ENCODE measurements at regions not wholly inside any gene's neighbourhood (a gene's known extent, or its start where the extent isn't known, plus 50 kb on each side); places are given as distances from the start of the nearest gene placed in this dataset.

DNA sequence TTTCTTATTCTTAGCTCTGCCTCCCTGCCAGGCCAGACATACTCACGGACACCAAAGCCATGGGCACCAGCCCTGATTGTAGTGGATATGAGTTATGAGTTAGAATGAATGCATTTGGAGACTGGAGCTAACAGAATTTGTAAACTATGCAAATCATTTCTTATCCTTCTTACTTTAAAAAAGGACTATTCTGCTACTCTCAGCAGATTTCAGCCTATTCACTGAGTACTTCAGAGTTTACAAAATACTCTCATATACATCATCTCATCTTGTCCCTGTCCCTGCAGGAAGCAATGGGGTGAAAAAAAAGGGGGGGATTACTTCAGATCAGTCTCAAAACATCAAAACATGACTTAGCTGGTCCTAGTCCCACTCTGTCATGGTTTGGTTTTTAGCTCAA lies 541.4 kb upstream of the PLXNA2 start:
- DNase-seq (ENCODE audit: low read depth), result no peak

DNA sequence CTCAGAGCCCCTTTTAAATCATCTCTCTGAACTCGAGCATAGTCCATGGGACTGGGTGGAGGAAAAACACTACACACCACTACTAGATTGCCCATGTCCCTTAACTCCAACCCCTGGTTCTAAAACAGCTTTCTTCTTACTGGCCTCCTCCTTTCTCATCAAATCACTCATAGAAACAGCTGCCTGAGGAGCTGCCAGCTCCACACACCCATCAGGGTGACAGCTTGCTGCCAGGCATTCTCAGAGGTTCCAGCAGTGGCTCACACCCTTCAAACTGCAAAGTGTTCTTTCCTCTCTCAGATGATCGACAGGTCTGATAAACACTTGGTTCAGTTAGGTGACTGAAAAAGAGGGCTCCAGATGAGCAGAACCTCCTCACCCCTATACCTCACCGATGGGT lies 543.0 kb upstream of the PLXNA2 start:
- no peak for DNase-seq (ENCODE audit: low read depth)

- no peak for DNase-seq (ENCODE audit: low read depth)
These were observed 543.9 kb upstream of the PLXNA2 start for GRCh38 chr1:208788013-208788540.

- no peak for DNase-seq (ENCODE audit: low read depth)
These were observed 547.3 kb upstream of the PLXNA2 start for GRCh38 chr1:208791456-208791855.

DNA sequence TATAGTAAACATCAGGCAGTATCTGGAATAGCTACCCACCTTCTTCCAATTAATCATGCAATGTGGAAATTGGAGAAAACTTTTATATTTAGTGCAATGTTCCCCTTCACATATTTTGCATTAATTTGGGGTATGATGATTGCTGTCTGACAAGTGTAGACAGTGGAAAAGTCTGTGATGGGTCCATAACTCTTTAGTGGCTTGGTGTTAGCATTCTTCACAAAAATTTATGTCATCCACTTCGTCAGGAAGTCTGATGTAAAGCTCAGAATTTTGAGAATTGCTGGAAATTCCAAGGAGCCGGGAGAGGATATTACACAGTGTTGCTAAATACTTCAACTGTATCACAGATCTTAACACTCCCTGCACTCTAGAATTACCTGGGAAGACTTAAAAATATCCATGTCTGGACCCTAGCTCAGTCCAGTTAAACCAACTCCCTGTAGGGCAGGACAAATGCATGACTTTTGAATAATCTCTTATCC lies 549.7 kb upstream of the PLXNA2 start:
- no peak for DNase-seq (ENCODE audit: low read depth)

DNA sequence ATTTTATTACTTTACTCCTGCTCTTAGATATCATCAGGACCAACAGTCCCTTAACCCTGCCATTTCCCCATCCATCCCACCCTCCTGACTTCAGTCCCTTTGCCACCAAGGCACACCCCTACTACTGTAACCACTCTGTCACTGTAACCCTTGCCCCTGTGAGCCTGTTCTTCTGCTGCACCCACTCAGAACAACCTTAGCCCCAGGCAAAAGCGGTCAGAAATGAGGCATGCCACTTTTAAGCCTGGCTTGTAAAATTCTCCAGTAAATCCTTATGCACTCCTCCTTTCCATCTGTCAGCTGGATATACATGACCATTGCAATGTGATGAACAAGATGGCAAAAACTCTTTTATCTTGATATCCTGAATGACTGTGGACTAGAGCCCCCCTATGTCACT lies 555.0 kb upstream of the PLXNA2 start:
- no peak for DNase-seq (ENCODE audit: low read depth)

DNA sequence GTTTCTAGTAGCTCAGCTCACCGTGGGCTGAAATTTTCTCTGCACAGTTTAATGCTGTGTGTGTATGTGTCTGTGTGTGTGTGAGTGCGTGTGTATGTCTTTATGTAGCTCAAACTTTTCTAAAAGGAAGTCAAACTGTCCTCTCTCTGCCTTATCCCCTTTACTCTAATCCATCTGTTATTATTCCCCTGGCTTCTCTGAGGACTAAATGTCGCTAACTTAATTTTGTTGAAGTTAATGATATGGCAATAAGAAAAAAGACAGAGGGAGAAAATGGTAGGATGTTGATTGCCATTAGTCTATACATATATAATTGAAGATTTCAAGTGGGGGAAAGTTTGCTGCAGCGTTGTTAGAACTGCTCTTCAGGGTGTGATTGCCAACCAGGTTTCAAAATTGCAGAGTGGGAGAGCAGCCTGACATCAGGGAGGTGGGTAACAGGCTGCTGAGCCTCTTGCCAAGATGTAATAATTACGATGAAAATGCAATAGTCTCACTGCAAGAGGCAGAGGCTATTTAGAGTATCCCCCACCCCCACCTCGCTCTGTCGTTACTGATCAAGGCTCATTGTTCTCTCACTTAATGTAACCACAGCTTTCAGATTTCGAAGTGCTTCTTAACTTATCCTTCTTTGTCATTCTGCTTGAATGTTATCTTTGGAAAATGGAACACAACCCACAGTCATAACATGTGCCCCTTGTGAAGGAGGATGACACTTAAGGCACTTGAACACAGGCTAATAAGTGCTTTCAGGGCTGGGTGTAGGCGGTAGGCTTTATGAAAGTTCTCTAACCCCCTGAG lies 559.0 kb upstream of the PLXNA2 start:
- DNase-seq (ENCODE audit: low read depth), result no peak

- DNase-seq (ENCODE audit: low read depth), result no peak
These were observed 563.4 kb upstream of the PLXNA2 start for GRCh38 chr1:208807446-208808127.

- DNase-seq (ENCODE audit: low read depth), result no peak
These were observed 564.1 kb upstream of the PLXNA2 start for GRCh38 chr1:208808301-208808700.

DNA sequence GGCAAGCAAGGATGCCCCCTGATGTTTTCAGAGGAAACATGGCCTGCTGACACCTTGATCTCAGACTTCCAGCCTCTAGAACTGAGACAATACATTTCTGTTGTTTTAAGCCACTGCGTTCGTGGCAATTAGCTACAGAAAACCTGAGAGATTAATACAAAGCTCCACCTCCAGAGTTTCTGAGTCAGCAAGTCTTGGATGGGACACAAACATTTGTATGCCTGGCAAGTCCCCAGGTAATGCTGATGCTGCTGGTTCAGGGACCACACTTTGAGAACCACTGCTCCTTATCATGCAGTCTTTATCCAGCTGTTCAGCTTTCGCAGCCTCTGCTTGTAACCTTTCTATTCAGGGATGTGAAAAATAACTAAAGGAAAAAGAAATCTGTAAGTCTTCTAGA lies 565.7 kb upstream of the PLXNA2 start:
- DNase-seq (ENCODE audit: low read depth), result no peak

DNA sequence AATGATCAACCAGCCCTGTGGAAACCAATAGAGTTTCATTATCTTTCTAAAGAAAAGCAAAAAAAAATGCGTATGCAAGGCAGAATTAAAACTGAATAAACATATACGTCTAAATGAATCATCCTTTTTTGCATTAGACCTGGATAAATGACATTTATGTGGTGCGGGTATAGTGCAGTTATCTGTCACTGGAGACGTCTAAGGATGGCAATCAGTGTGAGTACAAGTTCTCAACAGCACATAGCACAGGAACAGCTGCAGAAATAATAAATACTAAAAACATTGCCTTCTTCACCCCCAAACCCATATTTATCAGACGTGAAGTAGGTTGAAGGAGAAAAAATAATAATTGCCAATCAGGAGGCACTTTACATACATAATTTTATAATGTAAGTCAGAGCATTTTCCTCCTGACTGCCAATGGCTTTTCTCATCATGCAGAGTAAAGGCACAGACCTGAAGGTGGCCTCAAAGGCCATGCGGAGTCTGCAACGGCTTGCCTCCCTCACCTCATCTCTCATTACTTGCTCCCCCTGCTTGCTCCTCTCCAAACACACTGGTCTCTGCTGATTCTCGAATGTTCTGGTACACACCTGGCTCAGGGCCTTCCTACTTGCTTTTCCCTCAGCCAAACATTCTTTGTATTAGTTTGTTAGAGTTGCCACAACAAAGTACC lies 574.7 kb upstream of the PLXNA2 start:
- no peak for DNase-seq (ENCODE audit: low read depth)

GRCh38 chr1:208820580-208821212 lies 576.5 kb upstream of the PLXNA2 start:
- DNase-seq (ENCODE audit: low read depth), result no peak

DNA sequence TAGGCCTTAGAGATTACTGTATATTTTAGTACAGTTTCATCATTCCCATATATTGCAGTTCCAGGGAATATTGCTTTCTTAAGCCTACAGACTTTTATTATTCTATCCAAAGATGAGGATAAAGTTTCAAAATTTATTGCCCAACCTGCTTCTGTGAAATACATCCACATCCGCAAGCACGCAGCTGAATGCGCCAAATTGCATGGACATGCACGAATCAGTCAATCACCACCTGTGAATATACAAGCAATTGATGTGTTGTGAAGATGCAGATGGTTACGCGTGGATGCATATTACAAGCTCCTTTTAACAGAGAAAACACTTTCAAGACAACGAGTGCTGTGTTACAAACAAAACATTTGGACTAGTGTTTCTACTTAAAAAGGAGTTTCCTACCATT lies 577.8 kb upstream of the PLXNA2 start:
- DNase-seq (ENCODE audit: low read depth), result no peak

GRCh38 chr1:208825300-208825699 lies 581.1 kb upstream of the PLXNA2 start:
- DNase-seq (ENCODE audit: low read depth), result no peak

DNA sequence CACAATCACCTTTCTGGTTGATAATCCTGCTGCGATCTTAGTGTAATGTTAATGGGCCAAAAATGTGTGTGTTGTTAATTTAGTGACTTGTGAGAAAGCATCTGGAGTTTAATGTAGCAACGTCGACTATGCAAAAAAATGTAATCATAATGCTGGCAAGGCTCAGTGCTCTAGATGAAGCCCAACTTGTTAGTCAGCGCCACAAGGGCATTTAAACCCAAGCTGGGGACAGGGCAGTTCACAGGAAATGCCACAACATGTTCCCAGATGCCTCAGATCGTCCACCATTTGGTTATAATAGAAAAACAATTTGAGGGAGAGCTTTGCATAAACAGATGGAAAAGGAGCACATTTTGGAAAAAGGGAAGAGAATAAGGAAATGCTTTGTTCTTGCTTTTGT lies 585.4 kb upstream of the PLXNA2 start:
- DNase-seq (ENCODE audit: low read depth), result no peak

- DNase-seq (ENCODE audit: low read depth), result no peak
These were observed 590.4 kb upstream of the PLXNA2 start for GRCh38 chr1:208834381-208835096.

GRCh38 chr1:208835097-208835463 lies 590.9 kb upstream of the PLXNA2 start:
- no peak for DNase-seq (ENCODE audit: low read depth)

- DNase-seq (ENCODE audit: low read depth), result no peak
These were observed 591.6 kb upstream of the PLXNA2 start for GRCh38 chr1:208835781-208836180.

- DNase-seq (ENCODE audit: low read depth), result no peak
These were observed 593.1 kb upstream of the PLXNA2 start for GRCh38 chr1:208837242-208837641.

GRCh38 chr1:208841436-208841835 lies 597.3 kb upstream of the PLXNA2 start:
- DNase-seq (ENCODE audit: low read depth), result no peak

DNA sequence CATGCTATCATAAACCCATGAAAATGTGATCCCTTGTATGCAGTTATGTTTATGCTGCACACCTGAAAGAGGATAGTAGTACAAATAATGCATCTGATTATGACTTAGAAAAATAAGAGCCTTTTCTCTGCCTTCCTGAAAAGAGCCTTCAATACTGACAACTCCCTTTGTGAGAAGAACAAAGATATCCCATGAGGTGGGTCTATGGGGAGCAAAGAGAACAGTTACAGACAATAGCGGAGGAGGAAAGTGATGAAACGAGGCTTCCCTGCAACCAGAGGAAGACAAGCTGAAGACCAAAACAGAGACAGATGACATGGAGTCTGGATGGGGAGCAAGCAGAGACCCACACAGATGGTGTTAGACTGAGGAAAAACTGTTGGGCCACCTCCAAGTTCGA lies 598.3 kb upstream of the PLXNA2 start:
- DNase-seq (ENCODE audit: low read depth), result no peak

GRCh38 chr1:208844158-208844557 lies 600.0 kb upstream of the PLXNA2 start:
- DNase-seq (ENCODE audit: low read depth), result no peak
